Gastroesophageal sphincter (tissue), 3 donors: ENCODE measurements at regions not wholly inside any gene's neighbourhood (a gene's known extent, or its start where the extent isn't known, plus 50 kb on each side); places are given as distances from the start of the nearest gene placed in this dataset.

Experiments used
- POLR2AphosphoS5 ChIP-seq: sonication (generic); formaldehyde crosslinking; IDR thresholded peaks from one replicate; pipeline ENCODE4 v1.6.1; 2017; ENCODE audit warnings: antibody characterized with exemption
- TF ChIP-seq, protein P1 (sequence below), 4 experiments: fragments of 200-600 bp in 2 of 4; fragments of 450-650 bp in 2 of 4; sonication (generic) in 1 of 4; IDR thresholded peaks; one replicate each; pipeline ENCODE4 v1.5.1; 2017 to 2019; ENCODE audit warnings: antibody characterized with exemption in 4 of 4, mild to moderate bottlenecking in 2 of 4, moderate library complexity in 2 of 4

DNA sequence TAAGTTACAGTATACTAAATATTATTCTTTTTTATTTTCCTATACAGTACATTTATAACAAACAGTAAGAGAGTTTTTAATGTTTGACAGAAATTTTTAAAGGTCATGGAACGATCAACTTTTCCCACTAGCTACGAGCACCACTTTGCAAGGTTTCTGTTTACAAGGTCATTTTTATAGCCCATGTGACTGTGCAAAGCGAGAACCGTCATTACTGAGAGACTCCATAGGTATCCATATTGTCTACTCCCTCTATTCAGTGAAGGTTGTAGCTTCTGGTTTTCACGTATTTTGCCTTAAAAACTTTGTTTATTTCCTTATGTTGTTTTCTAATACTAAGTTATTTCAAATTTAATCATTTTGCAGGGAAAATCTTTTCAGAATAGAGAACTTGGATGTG is 186.3 kb upstream of the RGMB start:
- TF ChIP-seq, protein P1, sequence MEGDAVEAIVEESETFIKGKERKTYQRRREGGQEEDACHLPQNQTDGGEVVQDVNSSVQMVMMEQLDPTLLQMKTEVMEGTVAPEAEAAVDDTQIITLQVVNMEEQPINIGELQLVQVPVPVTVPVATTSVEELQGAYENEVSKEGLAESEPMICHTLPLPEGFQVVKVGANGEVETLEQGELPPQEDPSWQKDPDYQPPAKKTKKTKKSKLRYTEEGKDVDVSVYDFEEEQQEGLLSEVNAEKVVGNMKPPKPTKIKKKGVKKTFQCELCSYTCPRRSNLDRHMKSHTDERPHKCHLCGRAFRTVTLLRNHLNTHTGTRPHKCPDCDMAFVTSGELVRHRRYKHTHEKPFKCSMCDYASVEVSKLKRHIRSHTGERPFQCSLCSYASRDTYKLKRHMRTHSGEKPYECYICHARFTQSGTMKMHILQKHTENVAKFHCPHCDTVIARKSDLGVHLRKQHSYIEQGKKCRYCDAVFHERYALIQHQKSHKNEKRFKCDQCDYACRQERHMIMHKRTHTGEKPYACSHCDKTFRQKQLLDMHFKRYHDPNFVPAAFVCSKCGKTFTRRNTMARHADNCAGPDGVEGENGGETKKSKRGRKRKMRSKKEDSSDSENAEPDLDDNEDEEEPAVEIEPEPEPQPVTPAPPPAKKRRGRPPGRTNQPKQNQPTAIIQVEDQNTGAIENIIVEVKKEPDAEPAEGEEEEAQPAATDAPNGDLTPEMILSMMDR (IDR thresholded peaks at IDR 0.05): no peak
- no peak for TF ChIP-seq POLR2AphosphoS5
